Immature natural killer cell (primary cell): ENCODE measurements at regions not wholly inside any gene's neighbourhood (a gene's known extent, or its start where the extent isn't known, plus 50 kb on each side); places are given as distances from the start of the nearest gene placed in this dataset.

Source experiments
- DNase-seq, 3 donors: peaks; one replicate each; pipeline ENCODE4 v3.0.0; 2022; ENCODE audit warnings: mixed read lengths in 1 of 3
- H3K27ac Mint-ChIP-seq, 6 donors: one replicate each; pipeline ENCODE4 v1.8.0; 2020; ENCODE audit warnings: mixed read lengths in 6 of 6, mild to moderate bottlenecking in 5 of 6, inconsistent platforms in 4 of 6, moderate library complexity in 3 of 6
- H3K27me3 Mint-ChIP-seq, 3 donors: one replicate each; pipeline ENCODE4 v1.8.0; 2020 to 2021; ENCODE audit warnings: low read depth in 3 of 3, mild to moderate bottlenecking in 3 of 3, mixed read lengths in 3 of 3, moderate library complexity in 3 of 3, inconsistent platforms in 1 of 3
- H3K36me3 Mint-ChIP-seq, 3 donors: one replicate each; pipeline ENCODE4 v1.8.0; 2020; ENCODE audit warnings: mixed read lengths in 3 of 3, inconsistent platforms in 2 of 3, mild to moderate bottlenecking in 2 of 3
- H3K4me1 Mint-ChIP-seq, 2 donors: one replicate each; pipeline ENCODE4 v1.8.0; 2020; ENCODE audit warnings: inconsistent platforms in 2 of 2, mild to moderate bottlenecking in 2 of 2, mixed read lengths in 2 of 2, moderate library complexity in 1 of 2
- H3K4me3 Mint-ChIP-seq, 5 donors: one replicate each; pipeline ENCODE4 v1.8.0; 2020; ENCODE audit warnings: mild to moderate bottlenecking in 5 of 5, mixed read lengths in 5 of 5, inconsistent platforms in 3 of 5, moderate library complexity in 3 of 5
- H3K9me3 Mint-ChIP-seq, 6 donors: one replicate each; pipeline ENCODE4 v1.8.0; 2020; ENCODE audit warnings: mild to moderate bottlenecking in 6 of 6, mixed read lengths in 6 of 6, inconsistent platforms in 4 of 6, moderate library complexity in 3 of 6

DNA sequence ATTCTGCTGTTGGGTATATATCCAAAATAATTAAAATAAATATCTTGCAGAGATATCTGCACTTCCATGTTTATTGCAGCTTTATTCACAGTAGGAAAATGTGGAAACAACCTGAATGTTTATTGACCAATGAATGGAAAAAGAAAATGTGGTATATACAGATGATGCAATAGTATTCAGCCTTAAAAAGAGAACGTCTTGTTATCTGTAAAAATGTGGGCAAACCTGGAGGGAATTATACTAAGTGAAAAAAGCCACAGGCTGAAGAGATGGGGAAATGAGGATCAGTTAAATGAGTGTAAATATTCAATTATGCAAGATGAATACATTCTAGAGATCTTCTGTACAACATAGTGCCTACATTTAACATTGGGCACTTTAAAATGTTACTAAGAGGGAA is 766.1 kb upstream of the IGFBP3 start:
- Mint-ChIP-seq H3K9me3 (peaks cover 2 to 18% (median 9%) of the 10 kb centered on the region in 6 donors), H3K4me3 (no peak overlapping the region), H3K27me3 (no peaks in the 10 kb centered on the region), H3K27ac (no peak overlapping the region), H3K36me3 (no peaks in the 10 kb centered on the region), H3K4me1 (no peaks in the 10 kb centered on the region)
- no peak for DNase-seq

DNA sequence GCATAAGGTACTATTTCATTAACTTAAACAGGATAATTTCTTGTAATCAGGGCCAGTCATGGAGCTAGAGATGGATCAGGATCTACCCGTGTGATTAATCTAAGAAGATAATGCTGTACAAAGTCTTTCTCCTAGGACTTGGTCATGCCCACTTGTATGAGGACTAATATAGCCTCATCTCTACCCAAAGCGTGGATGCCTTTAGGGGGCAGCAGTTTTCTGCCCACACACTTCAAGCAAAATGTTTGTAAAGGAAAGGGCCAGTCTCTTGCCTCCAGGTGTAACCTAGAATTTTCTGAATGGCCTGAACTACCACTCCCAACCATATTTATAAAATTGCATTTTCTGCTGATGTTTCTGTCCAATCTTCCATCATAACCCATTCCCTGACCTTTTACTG is 764.0 kb upstream of the IGFBP3 start:
- H3K36me3 Mint-ChIP-seq: no peaks in the 10 kb centered on the region
- peaks cover 0 to 2% (median 0%) of the 10 kb centered on the region in 3 donors for H3K27me3 Mint-ChIP-seq
- H3K27ac Mint-ChIP-seq: no peak overlapping the region
- DNase-seq: no peak
- H3K4me1 Mint-ChIP-seq: no peaks in the 10 kb centered on the region
- no peak overlapping the region for H3K4me3 Mint-ChIP-seq
- H3K9me3 Mint-ChIP-seq: peaks cover 4 to 24% (median 10%) of the 10 kb centered on the region in 6 donors

GRCh38 chr7:46682836-46683624 is 762.0 kb upstream of the IGFBP3 start:
- peaks cover 3 to 15% (median 7%) of the 10 kb centered on the region in 6 donors for H3K9me3 Mint-ChIP-seq
- no peaks in the 10 kb centered on the region for H3K4me1 Mint-ChIP-seq
- no peak overlapping the region for H3K4me3 Mint-ChIP-seq
- no peak for DNase-seq
- H3K27me3 Mint-ChIP-seq: peaks cover 0 to 2% (median 0%) of the 10 kb centered on the region in 3 donors
- H3K27ac Mint-ChIP-seq: no peak overlapping the region
- no peaks in the 10 kb centered on the region for H3K36me3 Mint-ChIP-seq

DNA sequence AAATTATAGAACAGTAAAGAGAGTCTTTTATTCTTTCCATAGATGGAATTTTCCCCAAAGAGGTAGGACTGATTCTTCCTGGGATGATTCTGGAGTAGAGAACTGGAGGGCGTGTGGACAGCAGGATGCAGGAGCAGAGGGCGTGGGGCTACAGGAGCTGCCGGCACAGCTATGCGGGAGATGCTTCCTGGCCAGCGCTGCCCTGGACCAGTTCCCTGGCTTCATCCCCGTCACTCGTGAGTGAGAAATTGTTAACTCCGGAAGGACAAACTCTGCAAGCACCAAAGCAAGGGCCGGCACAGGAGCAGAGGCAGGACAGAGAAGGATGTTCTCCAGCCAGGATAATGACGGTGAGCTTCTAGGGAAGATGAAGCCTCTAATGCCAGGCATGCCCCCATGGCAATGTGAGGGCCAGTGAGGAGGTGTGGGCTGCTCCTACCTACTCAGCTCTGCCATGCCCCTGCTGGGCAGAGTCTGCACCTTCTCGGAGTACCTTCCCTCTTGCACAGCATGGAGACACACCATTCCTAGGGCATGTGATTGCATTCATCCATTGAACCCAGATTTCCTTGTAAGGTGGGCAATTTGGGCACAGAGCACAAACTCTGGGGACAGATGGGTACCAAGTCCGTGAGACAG is 760.9 kb upstream of the IGFBP3 start:
- Mint-ChIP-seq H3K9me3 (peaks cover 2 to 14% (median 5%) of the 10 kb centered on the region in 6 donors), H3K36me3 (no peaks in the 10 kb centered on the region), H3K27me3 (peaks cover 0 to 2% (median 0%) of the 10 kb centered on the region in 3 donors), H3K4me1 (no peaks in the 10 kb centered on the region), H3K27ac (no peak overlapping the region), H3K4me3 (no peak overlapping the region)
- no peak for DNase-seq

GRCh38 chr7:46680147-46680546 is 759.1 kb upstream of the IGFBP3 start:
- H3K27me3 Mint-ChIP-seq: peaks cover 0 to 2% (median 0%) of the 10 kb centered on the region in 3 donors
- DNase-seq: no peak
- H3K36me3 Mint-ChIP-seq: no peaks in the 10 kb centered on the region
- no peak overlapping the region for H3K27ac Mint-ChIP-seq
- H3K4me3 Mint-ChIP-seq: no peak overlapping the region
- no peaks in the 10 kb centered on the region for H3K4me1 Mint-ChIP-seq
- H3K9me3 Mint-ChIP-seq: peaks cover 0 to 15% (median 4%) of the 10 kb centered on the region in 6 donors

DNA sequence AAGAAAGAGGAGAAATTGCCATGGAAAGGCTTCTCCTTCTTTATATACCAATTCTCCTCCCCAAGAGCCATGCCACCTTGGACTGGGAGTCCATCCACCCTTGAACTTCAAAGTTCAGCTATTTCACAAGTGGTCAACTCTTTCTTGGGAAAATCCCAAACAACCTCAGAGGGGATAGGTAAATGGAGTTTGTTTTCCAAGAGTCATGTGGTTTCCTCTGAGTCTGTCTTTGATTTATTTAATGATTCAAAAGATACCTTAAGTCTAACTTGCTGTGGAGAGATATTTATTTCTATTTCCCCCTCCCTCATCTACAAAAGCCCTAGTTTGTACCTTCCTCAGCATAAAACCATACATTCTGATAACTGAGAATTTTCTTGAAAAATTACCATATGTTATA is 758.6 kb upstream of the IGFBP3 start:
- DNase-seq: no peak
- Mint-ChIP-seq H3K36me3 (no peaks in the 10 kb centered on the region), H3K27ac (no peak overlapping the region), H3K27me3 (peaks cover 0 to 2% (median 0%) of the 10 kb centered on the region in 3 donors), H3K4me3 (no peak overlapping the region), H3K4me1 (no peaks in the 10 kb centered on the region), H3K9me3 (peaks cover 0 to 15% (median 4%) of the 10 kb centered on the region in 6 donors)

DNA sequence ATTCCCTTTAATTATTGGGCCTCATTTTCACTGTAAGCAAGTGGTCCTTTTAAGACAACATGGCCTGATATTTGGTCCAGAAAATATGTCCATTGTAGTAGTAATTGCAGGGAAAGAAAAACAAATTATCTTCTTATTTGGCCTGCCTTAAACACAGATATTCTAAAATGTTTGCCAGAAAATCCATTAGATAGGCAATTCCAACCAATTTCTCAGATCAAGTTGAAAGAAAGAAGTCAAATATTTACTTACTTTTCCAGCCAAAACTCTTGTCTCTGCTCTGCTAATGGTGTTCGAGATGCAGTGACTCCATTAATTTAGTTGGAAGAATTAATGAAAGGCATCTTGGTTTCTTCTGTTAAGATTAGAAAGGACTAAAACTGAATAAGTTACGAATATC is 757.3 kb upstream of the IGFBP3 start:
- peaks cover 0 to 2% (median 0%) of the 10 kb centered on the region in 3 donors for H3K27me3 Mint-ChIP-seq
- H3K4me3 Mint-ChIP-seq: no peak overlapping the region
- H3K36me3 Mint-ChIP-seq: no peaks in the 10 kb centered on the region
- H3K9me3 Mint-ChIP-seq: peaks cover 0 to 18% (median 5%) of the 10 kb centered on the region in 6 donors
- no peak for DNase-seq
- no peak overlapping the region for H3K27ac Mint-ChIP-seq
- H3K4me1 Mint-ChIP-seq: no peaks in the 10 kb centered on the region

- H3K36me3 Mint-ChIP-seq: no peaks in the 10 kb centered on the region
- H3K4me1 Mint-ChIP-seq: no peaks in the 10 kb centered on the region
- no peak for DNase-seq
- no peaks in the 10 kb centered on the region for H3K27me3 Mint-ChIP-seq
- H3K4me3 Mint-ChIP-seq: no peak overlapping the region
- H3K9me3 Mint-ChIP-seq: peaks cover 0 to 21% (median 2%) of the 10 kb centered on the region in 6 donors
- no peak overlapping the region for H3K27ac Mint-ChIP-seq
These were observed 754.4 kb upstream of the IGFBP3 start for GRCh38 chr7:46675456-46675855.

DNA sequence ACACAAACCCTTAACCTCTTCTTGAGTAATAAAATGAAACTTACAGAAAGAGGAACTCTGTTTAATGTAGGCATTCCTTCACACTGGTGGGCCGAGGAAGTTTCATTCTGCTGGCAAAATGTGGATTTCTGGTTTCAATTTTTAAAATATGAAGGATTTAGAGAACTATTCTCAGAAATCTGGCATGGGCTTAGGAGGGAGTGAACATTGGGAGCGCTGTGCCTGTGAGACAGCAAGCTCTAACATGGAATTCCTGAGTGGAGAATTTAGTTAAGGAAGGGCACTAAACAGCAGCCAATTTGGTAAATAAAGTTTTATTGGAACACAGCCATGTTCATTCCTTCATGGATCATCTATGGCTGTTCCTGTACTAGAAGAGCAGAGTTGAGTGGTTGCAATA is 751.8 kb upstream of the IGFBP3 start:
- Mint-ChIP-seq H3K36me3 (no peaks in the 10 kb centered on the region), H3K9me3 (peaks cover 2 to 31% (median 4%) of the 10 kb centered on the region in 6 donors), H3K4me3 (no peak overlapping the region), H3K27ac (no peak overlapping the region), H3K27me3 (no peaks in the 10 kb centered on the region), H3K4me1 (no peaks in the 10 kb centered on the region)
- no peak for DNase-seq

- H3K9me3 Mint-ChIP-seq: peaks cover 2 to 35% (median 5%) of the 10 kb centered on the region in 6 donors
- H3K27ac Mint-ChIP-seq: no peak overlapping the region
- no peaks in the 10 kb centered on the region for H3K36me3 Mint-ChIP-seq
- no peaks in the 10 kb centered on the region for H3K27me3 Mint-ChIP-seq
- H3K4me3 Mint-ChIP-seq: no peak overlapping the region
- no peak for DNase-seq
- no peaks in the 10 kb centered on the region for H3K4me1 Mint-ChIP-seq
These were observed 750.2 kb upstream of the IGFBP3 start for GRCh38 chr7:46671108-46671769.

GRCh38 chr7:46669028-46669427 is 748.0 kb upstream of the IGFBP3 start:
- Mint-ChIP-seq H3K9me3 (peaks cover 2 to 41% (median 8%) of the 10 kb centered on the region in 6 donors), H3K36me3 (no peaks in the 10 kb centered on the region), H3K4me3 (no peak overlapping the region), H3K4me1 (no peaks in the 10 kb centered on the region), H3K27ac (no peak overlapping the region), H3K27me3 (peaks cover 0 to 2% (median 0%) of the 10 kb centered on the region in 3 donors)
- no peak for DNase-seq

- Mint-ChIP-seq H3K36me3 (no peaks in the 10 kb centered on the region), H3K9me3 (peaks cover 4 to 27% (median 9%) of the 10 kb centered on the region in 6 donors), H3K27me3 (peaks cover 0 to 2% (median 0%) of the 10 kb centered on the region in 3 donors), H3K27ac (no peak overlapping the region), H3K4me1 (no peaks in the 10 kb centered on the region), H3K4me3 (no peak overlapping the region)
- DNase-seq: no peak
These were observed 743.4 kb upstream of the IGFBP3 start for GRCh38 chr7:46664453-46664852.

GRCh38 chr7:46663025-46663424 is 742.0 kb upstream of the IGFBP3 start:
- no peak overlapping the region for H3K27ac Mint-ChIP-seq
- H3K27me3 Mint-ChIP-seq: peaks cover 0 to 2% (median 0%) of the 10 kb centered on the region in 3 donors
- peaks cover 2 to 29% (median 8%) of the 10 kb centered on the region in 6 donors for H3K9me3 Mint-ChIP-seq
- H3K4me3 Mint-ChIP-seq: no peak overlapping the region
- no peak for DNase-seq
- H3K4me1 Mint-ChIP-seq: no peaks in the 10 kb centered on the region
- H3K36me3 Mint-ChIP-seq: no peaks in the 10 kb centered on the region

- Mint-ChIP-seq H3K4me1 (no peaks in the 10 kb centered on the region), H3K9me3 (peaks cover 2 to 27% (median 5%) of the 10 kb centered on the region in 6 donors), H3K27me3 (peaks cover 0 to 2% (median 0%) of the 10 kb centered on the region in 3 donors), H3K4me3 (no peak overlapping the region), H3K27ac (no peak overlapping the region), H3K36me3 (no peaks in the 10 kb centered on the region)
- DNase-seq: no peak
These were observed 740.4 kb upstream of the IGFBP3 start for GRCh38 chr7:46661431-46661830.
